GM18508 (cell line): ENCODE measurements at regions not wholly inside any gene's neighbourhood (a gene's known extent, or its start where the extent isn't known, plus 50 kb on each side); places are given as distances from the start of the nearest gene placed in this dataset.
A peak's percentile ranks its signal among the peaks of the same experiment; 100 is the strongest.
"Not testable (repeated sequence)": the region's sequence is repeated elsewhere in the genome, so short reads cannot be mapped to it uniquely, and the experiment has no call there.

Source experiments
- ATAC-seq: cut with Tn5 transposase; IDR thresholded peaks from one replicate; pipeline ENCODE4 v1.9.1; 2021; ENCODE audit warnings: moderate number of reproducible peaks; ENCODE audit not compliant: insufficient read depth, unreplicated experiment

DNA sequence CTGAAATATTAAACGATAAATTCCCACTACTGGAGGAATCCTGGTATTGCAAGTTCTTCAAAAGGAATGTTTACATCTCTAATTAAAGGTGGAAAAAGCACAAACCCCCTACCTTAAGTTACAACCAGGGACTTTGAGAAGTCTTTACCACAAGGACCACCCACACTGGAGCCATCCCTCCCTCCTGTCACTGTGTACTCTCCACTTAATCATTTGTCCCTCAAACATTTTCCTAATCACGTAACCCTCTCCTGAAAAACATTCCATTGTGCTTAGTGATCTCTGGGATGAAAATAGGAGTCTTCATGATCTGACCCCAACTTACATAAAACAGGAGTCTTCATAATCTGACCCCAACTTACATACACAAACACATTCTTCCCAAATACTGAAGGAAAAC, 85.7 kb downstream of the SUCLG1 start:
- no peak for ATAC-seq

- ATAC-seq = no peak
Measured at GRCh38 chr2:84362541-84362940, 96.5 kb downstream of the SUCLG1 start.

DNA sequence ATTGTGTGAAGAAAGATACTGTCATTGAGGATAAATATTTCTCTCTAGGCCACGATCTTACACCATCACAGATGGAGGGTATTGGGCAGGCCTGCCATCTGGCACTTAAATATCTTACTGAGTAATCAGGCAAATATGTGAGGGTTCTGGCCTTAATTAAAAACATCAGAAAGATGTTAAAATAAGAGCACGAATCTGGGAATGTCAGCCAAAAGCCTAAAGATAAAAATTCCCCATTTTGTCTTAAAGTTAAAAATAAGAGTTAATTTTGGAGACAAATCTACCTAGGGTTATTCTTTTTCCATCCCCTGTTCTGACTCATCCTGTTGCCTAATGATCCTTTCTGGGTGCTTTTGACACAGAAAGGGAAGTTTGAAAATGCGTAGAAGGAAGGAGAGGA, 121.0 kb downstream of the SUCLG1 start:
- ATAC-seq = no peak

GRCh38 chr2:84327645-84328249, 131.3 kb downstream of the SUCLG1 start:
- no peak for ATAC-seq

DNA sequence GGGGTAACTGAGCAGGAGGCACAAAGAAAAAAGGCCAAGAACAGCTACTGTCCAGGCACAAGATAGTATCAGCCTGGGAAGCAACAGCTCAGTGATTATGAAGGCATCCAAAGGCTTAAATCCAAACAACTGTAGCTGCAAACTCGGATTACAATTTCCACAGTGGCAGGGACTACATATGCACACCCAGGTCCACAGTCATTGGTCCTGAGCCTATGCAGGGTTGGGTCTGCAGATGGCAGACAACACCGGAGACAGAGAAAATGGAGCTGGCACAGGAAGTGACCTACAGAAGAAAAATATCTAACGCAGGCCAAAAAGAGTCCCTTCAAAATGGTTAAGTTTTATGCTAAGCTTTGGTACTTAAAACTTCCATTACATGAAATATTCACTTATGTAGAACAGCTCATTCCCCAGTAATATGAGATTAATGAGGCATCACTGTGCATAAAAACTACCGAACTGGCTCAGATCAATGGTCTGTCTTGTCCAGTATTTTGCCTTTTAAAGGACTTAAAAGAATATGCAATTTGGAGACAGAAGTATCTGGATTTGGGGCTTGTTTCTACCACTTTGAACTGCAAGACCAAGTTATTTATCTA, 132.1 kb downstream of the SUCLG1 start:
- ATAC-seq = no peak

DNA sequence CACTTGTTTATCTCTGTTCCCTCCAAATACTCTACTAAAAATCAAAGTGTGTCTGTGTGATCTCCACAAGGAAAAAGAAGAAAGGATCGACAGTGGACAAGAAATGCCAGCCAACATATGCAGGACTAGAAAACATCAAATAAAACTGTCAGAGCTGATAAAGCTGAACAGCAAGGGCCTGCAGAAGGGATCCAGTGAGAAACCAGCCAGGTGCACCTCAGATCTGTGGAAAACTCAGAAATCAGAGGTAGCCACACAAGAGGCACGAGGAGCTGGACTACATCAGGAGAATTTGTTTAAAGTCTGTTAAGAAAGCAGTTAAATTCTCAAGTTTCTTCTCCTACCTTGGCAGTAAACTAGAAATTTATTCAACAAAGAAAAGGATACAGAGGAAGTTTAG, 135.2 kb downstream of the SUCLG1 start:
- ATAC-seq = no peak

- ATAC-seq = no peak
Measured at GRCh38 chr2:84320940-84321339, 138.1 kb downstream of the SUCLG1 start.

DNA sequence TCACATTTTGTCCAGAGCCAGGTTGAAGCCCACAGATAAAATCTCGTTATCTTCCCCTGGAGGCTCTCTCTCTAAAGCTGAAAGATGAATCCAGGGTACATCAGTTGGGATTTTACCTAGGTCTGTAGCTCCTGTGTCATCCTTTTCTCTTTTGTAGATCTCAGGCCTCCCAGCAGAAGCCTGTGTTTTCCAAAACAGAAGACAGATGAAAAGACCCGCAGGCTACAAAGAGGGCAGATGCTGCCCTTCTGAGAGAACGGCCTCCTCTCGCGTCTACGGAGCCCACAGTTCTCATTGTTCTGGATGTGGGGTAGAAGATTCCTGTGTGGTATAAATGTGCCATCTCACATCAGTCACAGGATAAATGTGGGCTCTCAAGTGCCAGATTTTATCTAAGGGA, 139.5 kb downstream of the SUCLG1 start:
- no peak for ATAC-seq

DNA sequence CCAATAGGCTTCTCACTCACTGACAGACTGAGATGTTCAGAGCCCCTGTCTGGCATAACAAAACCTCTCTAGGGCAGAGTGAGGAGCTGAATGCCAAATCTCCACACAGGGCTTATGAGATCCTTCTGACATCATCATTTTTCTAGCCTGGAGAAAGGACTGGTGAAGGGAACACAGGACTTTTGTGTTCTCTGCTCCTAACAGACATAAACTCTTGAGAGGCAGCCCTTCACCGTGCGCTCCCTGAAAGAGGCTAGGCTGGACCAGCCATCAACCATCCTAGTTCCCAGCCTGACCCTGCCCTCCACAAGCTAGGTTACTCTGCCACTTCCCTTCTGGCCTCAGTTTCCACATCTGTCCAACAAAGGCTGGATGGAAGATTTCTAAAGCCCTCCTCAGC, 141.9 kb downstream of the SUCLG1 start:
- no peak for ATAC-seq

DNA sequence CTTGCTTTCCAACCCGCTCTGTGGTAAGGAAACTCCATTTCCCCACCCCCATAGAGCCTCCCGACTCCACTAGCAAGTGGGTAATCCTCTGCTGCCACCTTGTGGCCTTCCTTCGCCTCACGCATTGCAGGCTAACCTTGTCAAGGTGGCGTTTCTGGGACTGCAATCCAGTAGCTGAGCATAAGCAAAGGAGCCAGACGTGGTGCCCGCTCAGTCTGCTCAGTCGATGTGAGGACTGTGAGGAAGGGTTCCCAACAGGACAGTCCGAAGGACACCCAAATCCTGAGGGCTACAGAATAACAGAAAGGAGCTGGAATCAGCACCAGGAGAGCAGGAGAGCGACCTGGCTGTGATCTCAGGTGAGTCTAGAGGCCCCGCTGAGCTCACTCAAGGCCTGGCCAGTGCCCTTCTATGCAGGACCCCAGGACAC, 144.2 kb downstream of the SUCLG1 start:
- ATAC-seq = peak; percentile 98

DNA sequence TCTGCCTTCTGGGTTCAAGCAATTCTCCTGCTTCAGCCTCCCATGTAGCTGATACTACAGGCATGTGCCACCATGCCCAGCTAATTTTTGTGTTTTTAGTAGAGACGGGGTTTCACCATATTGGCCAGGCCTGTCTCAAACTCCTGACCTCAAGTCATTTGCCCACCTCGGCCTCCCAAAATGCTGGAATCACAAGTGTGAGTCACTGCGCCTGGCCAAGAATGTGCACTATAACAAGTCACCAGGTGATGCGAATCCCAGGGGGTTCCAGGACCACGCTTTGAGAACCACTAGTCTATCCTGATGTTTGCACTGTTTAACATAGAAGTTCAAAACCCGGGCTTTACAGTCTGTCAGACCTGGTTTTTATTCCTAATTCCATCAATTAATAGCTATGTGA, 144.8 kb downstream of the SUCLG1 start:
- ATAC-seq = no peak

GRCh38 chr2:84309281-84309680, 149.8 kb downstream of the SUCLG1 start:
- no peak for ATAC-seq

DNA sequence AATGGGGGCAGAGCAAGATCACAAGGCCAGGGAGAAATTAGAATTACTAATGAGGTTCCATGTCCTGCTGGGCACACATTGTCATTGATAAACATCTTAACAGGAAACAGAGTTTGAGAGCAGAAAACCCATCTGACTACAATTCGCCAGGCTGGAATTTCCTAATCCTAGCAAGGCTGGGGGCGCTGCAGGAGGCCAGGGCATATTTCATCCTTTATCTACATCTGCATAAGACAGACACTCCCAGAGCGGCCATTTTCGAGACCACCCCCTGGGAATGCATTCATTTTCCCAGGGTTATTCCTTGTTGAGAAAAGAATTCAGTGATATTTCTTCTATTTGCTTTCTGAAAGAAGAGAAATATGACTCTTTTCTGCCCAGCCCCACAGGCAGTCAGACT, 152.7 kb downstream of the SUCLG1 start:
- ATAC-seq = no peak

DNA sequence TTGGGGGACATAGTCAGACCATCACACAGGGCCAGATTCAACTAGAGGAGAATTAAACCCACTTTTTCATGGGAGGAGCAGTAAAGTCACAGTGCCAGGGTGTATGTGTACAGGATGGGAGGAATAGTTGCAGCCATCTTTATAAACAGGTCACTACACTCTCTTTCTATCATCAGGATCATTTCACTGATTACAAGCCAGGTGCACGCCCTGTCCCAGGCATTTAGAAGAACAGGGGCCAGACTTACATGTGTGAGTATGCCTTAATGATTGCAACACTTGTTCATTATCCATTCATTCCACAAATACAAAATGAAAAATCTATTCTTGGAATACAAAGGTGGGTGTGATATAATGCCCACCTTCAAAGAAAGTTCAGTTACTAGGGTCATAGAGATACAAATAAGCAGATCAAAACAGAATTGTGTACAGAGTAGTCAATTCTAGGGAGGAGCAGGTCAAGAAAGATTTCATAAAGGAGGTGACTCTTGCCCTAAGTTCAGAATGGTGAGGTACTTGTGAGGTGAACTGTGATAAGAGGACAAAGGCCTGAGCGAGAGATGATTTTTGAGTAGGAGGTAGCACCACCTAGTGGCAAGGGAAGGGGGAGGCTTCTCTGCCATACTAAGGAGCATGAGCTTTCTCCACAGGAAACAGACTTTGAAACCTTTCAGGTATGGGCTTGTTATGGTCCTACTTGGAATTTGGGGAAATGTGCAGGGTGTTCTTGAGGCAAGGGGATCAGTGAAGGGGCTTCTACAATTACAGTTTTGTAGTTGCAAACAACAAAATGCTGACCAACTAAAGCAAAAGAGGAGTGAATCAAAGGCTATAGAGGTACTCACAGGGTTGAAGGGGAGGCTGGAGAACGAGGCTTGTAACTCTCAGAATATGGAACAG, 156.3 kb downstream of the SUCLG1 start:
- peak; percentile 97 for ATAC-seq

DNA sequence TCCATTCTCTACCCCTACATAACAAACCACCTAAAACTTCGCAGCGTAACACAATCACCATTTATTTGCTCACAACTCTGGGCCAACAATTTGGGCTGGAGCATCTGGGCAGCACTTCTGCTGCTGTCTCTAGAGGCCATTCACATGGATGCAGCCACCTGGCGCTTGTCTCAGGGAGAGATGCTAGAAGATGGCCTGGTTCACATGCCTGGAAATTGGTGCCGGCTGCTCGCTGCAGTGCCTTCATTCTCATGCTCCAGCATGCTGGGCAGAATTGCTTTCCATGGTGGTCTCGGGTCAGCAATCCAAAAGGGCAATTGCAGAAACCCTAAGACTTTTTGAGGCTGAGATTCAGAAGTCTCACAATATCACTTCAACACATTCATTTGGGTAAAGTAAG, 157.4 kb downstream of the SUCLG1 start:
- ATAC-seq = no peak

DNA sequence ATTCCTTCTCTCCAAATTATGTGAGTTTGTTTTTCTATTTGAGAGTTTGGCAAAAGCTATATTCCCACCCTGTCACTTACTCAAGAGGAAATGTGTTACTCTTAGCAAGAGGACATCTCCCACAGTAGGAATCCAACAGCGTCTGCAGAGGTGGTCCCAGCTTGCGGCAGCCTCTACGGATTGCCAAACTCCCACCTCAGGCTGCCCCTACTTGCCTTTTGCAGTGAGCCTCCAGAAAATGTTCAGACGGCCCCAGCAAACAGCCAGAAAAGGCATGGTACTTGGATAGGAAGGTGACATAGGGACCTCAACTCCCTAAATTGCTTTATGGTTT, 158.4 kb downstream of the SUCLG1 start:
- no peak for ATAC-seq

DNA sequence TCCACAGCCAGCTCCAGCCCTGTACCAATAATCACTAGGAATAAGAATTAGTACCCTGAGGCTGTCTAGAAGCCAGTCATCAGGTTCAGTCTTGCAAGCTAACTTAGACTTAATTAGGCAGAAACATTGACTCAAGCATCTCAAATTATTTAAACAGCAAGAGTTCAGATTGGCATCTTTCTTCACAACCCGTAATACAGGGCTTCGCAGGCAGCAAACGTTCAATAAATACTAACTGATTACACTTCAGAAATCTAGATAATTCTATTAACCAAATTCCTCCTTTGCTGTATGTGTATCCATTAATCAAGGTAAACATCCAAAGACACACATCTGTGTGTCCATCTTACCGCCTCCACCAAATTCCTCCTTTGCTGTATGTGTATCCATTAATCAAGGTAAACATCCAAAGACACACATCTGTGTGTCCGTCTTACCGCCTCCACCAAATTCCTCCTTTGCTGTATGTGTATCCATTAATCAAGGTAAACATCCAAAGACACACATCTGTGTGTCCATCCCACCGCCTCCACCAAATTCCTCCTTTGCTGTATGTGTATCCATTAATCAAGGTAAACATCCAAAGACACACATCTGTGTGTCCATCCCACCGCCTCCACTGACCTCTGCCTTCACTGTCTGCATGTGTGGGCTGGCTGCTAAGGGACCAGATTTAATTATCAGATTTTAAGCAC, 158.9 kb downstream of the SUCLG1 start:
- ATAC-seq = not testable (repeated sequence)

DNA sequence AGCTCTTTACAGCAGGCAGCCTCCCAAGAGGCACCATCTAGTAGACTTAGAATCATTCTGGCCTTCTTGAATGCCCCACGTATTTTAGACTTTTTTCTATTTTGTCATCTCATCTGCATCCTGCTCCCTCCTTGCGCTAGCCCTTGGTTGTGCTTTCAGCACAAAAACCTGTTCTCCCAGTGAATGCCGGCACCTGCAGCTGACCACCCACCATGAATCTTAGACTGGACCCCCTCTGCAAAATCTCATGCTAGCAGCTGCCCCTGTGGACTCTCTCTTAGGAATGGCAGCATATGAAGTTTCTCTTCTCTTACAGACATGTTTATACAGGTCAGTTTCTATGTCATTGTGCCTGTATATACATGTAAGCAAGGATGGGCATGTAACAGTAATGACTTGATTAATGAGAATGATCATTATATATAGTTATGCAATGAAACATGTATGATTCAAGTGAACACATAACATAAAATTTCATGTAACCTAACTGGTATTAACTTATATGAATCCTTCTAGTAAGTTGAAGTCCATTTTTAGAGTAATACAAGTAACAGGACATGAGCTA, 159.8 kb downstream of the SUCLG1 start:
- ATAC-seq = no peak

DNA sequence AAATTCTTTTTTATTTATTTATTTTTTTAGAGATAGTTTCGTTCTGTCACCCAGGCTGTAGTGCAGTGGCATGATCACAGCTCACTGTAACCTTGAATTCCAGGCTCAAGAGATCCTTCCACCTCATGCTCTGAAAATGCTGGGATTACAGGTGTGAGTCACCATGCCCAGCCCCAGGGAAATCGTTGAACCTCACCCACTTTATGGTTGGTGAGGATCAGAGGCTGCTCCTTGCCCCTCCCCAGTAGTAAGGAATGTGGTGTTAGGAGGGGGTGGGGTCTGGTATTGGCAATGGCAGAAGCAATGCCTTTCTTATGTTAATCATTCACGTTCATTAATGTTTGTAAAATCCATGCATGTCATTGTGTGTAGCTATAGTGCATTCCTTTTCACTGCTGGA, 161.9 kb downstream of the SUCLG1 start:
- no peak for ATAC-seq

DNA sequence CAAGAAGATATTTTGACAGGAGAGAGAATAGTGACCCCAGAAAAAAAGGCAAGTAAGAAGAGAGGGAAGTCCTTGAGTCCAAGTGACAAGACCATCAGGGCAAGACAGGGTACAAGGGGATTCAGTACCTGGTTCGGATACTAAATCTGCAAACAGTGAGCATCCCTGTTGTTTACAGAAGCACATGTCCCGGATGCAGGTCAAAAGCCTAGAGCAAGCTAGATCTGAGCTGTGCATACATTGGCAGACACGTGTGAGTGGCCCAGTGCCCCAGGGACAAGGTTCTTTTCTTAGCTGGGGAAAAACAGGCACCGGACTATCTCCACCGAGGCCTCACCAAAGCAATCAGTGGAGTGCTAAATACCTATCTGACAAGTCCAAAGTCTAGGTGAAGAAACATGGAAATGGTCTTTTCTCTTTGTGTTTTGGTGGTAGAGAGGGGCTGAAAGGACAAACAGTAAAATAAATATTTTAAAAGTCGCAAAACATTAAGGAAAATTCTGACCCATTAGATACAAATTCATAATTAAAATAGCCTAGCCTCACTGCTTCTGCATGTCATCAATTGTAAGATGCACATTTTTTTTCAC, 165.2 kb downstream of the SUCLG1 start:
- no peak for ATAC-seq
